Prostate gland (tissue), 2 donors: ENCODE measurements at regions not wholly inside any gene's neighbourhood (a gene's known extent, or its start where the extent isn't known, plus 50 kb on each side); places are given as distances from the start of the nearest gene placed in this dataset.

Experiments used
- DNase-seq: peaks from one replicate; pipeline ENCODE4 v3.0.0-alpha.2; 2019; ENCODE audit warnings: low spot score
- H3K27ac ChIP-seq, 2 donors: fragments of 200-600 bp; sonication (generic); 2 replicates each; pipeline ENCODE4 v1.5.1; 2017 to 2019
- H3K27me3 ChIP-seq: fragments of 200-600 bp; sonication (generic); replicated peaks from 2 replicates; pipeline ENCODE4 v1.5.1; 2019; ENCODE audit not compliant: insufficient read depth
- H3K36me3 ChIP-seq, 2 donors: fragments of 200-600 bp; sonication (generic); 1 replicate in 1 of 2; 2 replicates in 1 of 2; pipeline versions ENCODE4 v1.5.1 to v1.8.1; 2017 to 2019
- H3K4me1 ChIP-seq: fragments of 200-600 bp; sonication (generic); replicated peaks from 2 replicates; pipeline ENCODE4 v1.5.1; 2019
- H3K4me3 ChIP-seq, 2 donors: fragments of 200-600 bp; sonication (generic); 2 replicates each; pipeline ENCODE4 v1.5.1; 2017 to 2019
- H3K9me3 ChIP-seq: fragments of 200-600 bp; sonication (generic); 2 replicates; pipeline ENCODE4 v1.5.1; 2017
- POLR2A ChIP-seq: fragments of 450-650 bp; IDR thresholded peaks from one replicate; pipeline ENCODE4 v1.6.1; 2016; ENCODE audit warnings: antibody characterized with exemption, mild to moderate bottlenecking
- POLR2AphosphoS5 ChIP-seq: sonication (generic); formaldehyde crosslinking; IDR thresholded peaks from one replicate; pipeline ENCODE4 v1.6.1; 2017; ENCODE audit warnings: antibody characterized with exemption
- WGBS: methylation state at CpG from one replicate; pipeline ENCODE4 v1.1.5; 2018; 5-methylcytosine and 5-hydroxymethylcytosine counted together
- intact Hi-C: fragments of 100-400 bp; cut with DNase I; formaldehyde crosslinking; loops from one replicate; pipeline ENCODE4 v1.14.2; 2022
- TF ChIP-seq, protein P1 (sequence below), 4 experiments: fragments of 200-600 bp in 2 of 4; fragments of 450-650 bp in 2 of 4; sonication (generic) in 2 of 4; IDR thresholded peaks; 1 replicate in 3 of 4; 2 replicates in 1 of 4; pipeline ENCODE4 v1.5.1; 2016 to 2019; ENCODE audit warnings: antibody characterized with exemption in 4 of 4, mild to moderate bottlenecking in 2 of 4, moderate library complexity in 2 of 4

DNA sequence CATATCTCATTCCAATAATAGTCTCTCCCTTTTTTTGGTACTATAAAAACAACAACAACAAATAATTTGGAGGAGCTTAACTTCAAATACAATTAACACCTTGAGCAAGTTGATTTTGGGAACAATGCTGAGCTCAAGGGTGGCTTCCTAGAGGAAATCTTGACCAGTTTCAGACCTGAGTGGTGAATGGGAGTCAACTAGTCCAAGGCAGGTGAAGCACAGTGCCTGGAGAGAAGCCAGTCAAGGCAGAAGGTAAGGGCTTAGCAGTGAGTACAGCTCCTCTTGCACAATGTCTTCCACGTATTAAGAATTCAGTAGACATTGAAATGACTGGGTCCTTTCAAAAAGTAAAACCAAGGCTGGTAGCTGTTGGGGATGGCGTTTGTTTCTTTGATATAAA lies 444.8 kb downstream of the ATP23 start:
- H3K4me1 ChIP-seq, result no peaks in the 10 kb centered on the region
- WGBS, result 94% methylated on average over 2 of the region's 2 CpGs
- H3K4me3 ChIP-seq, result no peak overlapping the region
- DNase-seq, result no peak
- intact Hi-C loops, result no loop called here
- H3K27me3 ChIP-seq, result no peaks in the 10 kb centered on the region
- TF ChIP-seq, protein P1, sequence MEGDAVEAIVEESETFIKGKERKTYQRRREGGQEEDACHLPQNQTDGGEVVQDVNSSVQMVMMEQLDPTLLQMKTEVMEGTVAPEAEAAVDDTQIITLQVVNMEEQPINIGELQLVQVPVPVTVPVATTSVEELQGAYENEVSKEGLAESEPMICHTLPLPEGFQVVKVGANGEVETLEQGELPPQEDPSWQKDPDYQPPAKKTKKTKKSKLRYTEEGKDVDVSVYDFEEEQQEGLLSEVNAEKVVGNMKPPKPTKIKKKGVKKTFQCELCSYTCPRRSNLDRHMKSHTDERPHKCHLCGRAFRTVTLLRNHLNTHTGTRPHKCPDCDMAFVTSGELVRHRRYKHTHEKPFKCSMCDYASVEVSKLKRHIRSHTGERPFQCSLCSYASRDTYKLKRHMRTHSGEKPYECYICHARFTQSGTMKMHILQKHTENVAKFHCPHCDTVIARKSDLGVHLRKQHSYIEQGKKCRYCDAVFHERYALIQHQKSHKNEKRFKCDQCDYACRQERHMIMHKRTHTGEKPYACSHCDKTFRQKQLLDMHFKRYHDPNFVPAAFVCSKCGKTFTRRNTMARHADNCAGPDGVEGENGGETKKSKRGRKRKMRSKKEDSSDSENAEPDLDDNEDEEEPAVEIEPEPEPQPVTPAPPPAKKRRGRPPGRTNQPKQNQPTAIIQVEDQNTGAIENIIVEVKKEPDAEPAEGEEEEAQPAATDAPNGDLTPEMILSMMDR (IDR thresholded peaks at IDR 0.05), result no peak
- no peak for TF ChIP-seq POLR2AphosphoS5
- no peak for TF ChIP-seq POLR2A
- no peak overlapping the region for H3K27ac ChIP-seq
- H3K9me3 ChIP-seq, result no peaks in the 10 kb centered on the region
- no peaks in the 10 kb centered on the region for H3K36me3 ChIP-seq

GRCh38 chr12:58387199-58387598 lies 445.8 kb downstream of the ATP23 start:
- WGBS, result 90% methylated on average over 2 of the region's 2 CpGs
- no peak overlapping the region for H3K27ac ChIP-seq
- H3K27me3 ChIP-seq, result no peaks in the 10 kb centered on the region
- TF ChIP-seq, protein P1 (IDR thresholded peaks at IDR 0.05), result no peak
- TF ChIP-seq POLR2A (no peak), POLR2AphosphoS5 (no peak)
- DNase-seq, result no peak
- H3K4me1 ChIP-seq, result no peaks in the 10 kb centered on the region
- no peaks in the 10 kb centered on the region for H3K9me3 ChIP-seq
- H3K4me3 ChIP-seq, result no peak overlapping the region
- intact Hi-C loops, result no loop called here
- H3K36me3 ChIP-seq, result no peaks in the 10 kb centered on the region

DNA sequence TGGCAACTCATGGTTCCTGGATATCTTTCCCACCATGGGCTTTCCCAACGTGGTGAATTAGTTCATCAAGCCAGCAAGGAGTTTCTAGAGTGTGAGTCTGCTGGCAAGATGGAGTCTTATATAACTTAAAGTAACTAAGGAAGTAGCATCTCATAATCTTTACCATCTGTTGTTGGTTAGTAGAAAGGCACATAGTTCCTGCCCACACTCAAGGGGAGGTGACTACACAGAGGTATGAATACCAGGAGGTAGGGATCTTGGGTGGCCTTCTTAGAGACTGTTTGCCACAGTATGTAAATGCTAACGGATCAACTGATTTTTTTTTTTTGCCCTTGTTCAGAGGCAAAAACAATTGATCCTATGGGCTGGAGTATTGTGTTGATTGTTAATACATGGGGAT lies 446.9 kb downstream of the ATP23 start:
- no peaks in the 10 kb centered on the region for H3K27me3 ChIP-seq
- WGBS, result 83% methylated on average over 2 of the region's 2 CpGs
- no peaks in the 10 kb centered on the region for H3K36me3 ChIP-seq
- TF ChIP-seq POLR2AphosphoS5 (no peak), POLR2A (no peak)
- TF ChIP-seq, protein P1 (IDR thresholded peaks at IDR 0.05), result no peak
- H3K4me1 ChIP-seq, result no peaks in the 10 kb centered on the region
- no peak overlapping the region for H3K4me3 ChIP-seq
- no peak overlapping the region for H3K27ac ChIP-seq
- intact Hi-C loops, result no loop called here
- no peak for DNase-seq
- H3K9me3 ChIP-seq, result no peaks in the 10 kb centered on the region

DNA sequence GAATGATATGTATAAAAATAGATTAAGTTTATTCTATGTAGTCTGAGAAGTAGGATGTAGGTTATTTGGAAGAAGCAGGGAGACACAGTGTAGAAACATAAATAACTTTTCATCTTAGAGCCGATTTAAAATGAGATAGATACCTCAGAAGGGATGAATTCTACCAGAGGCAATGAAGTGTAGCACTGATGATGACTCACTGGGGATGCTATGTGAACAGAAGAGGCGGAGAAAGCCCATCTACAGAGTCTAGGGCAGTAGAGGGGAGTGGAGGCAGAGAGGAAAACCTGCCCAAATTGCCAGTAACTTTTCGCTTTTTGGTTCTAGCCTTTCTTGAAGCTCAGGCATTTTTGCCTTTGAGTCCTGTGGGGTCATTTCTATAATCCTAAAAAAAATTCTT lies 451.8 kb downstream of the ATP23 start:
- DNase-seq, result no peak
- Histone ChIP-seq H3K9me3 (no peaks in the 10 kb centered on the region), H3K36me3 (no peaks in the 10 kb centered on the region), H3K27ac (no peak overlapping the region), H3K27me3 (no peaks in the 10 kb centered on the region), H3K4me3 (no peak overlapping the region), H3K4me1 (no peaks in the 10 kb centered on the region)
- intact Hi-C loops, result no loop called here
- WGBS, result 89% methylated on average over 3 of the region's 3 CpGs
- TF ChIP-seq, protein P1 (IDR thresholded peaks at IDR 0.05), result no peak
- TF ChIP-seq POLR2A, result no peak
- TF ChIP-seq POLR2AphosphoS5, result no peak

GRCh38 chr12:58395056-58395455 lies 453.7 kb downstream of the ATP23 start:
- intact Hi-C loops, result no loop called here
- no peaks in the 10 kb centered on the region for H3K27me3 ChIP-seq
- 84% methylated on average over 3 of the region's 3 CpGs for WGBS

More at GRCh38 chr12:58395056-58395455, 453.7 kb downstream of the ATP23 start:
- Histone ChIP-seq H3K9me3 (no peaks in the 10 kb centered on the region), H3K27ac (no peak overlapping the region), H3K4me3 (no peak overlapping the region), H3K36me3 (no peaks in the 10 kb centered on the region), H3K4me1 (no peaks in the 10 kb centered on the region)
- no peak for DNase-seq
- TF ChIP-seq POLR2AphosphoS5 (no peak), POLR2A (no peak)
- TF ChIP-seq, protein P1 (IDR thresholded peaks at IDR 0.05), result no peak
